Uterus (tissue), 3 donors: ENCODE measurements at regions not wholly inside any gene's neighbourhood (a gene's known extent, or its start where the extent isn't known, plus 50 kb on each side); places are given as distances from the start of the nearest gene placed in this dataset.

ENCODE experiments used
- DNase-seq, 2 donors: peaks; one replicate each; pipeline ENCODE4 v3.0.0-alpha.2; 2019 to 2020
- H3K27ac ChIP-seq, 2 donors: fragments of 200-600 bp; sonication (generic); 1 replicate in 1 of 2; 2 replicates in 1 of 2; pipeline ENCODE4 v1.5.1; 2016 to 2018
- H3K27me3 ChIP-seq, 2 donors: fragments of 200-600 bp; sonication (generic); one replicate each; pipeline ENCODE4 v1.5.1; 2018 to 2019; ENCODE audit warnings: control low read depth in 1 of 2
- H3K36me3 ChIP-seq, 2 donors: fragments of 200-600 bp; sonication (generic); one replicate each; pipeline ENCODE4 v1.5.1; 2019; ENCODE audit warnings: control low read depth in 1 of 2
- H3K4me1 ChIP-seq, 2 donors: fragments of 200-600 bp; sonication (generic); one replicate each; pipeline ENCODE4 v1.5.1; 2018 to 2019; ENCODE audit warnings: control low read depth in 1 of 2
- H3K4me3 ChIP-seq, 2 donors: fragments of 200-600 bp; sonication (generic); 1 replicate in 1 of 2; 2 replicates in 1 of 2; pipeline ENCODE4 v1.5.1; 2018 to 2019; ENCODE audit warnings: mild to moderate bottlenecking in 1 of 2
- H3K9me3 ChIP-seq, 2 donors: fragments of 200-600 bp; sonication (generic); one replicate each; pipeline ENCODE4 v1.5.1; 2019; ENCODE audit warnings: control low read depth in 1 of 2
- CTCF ChIP-seq, 4 experiments: fragments of 200-600 bp in 2 of 4; fragments of 450-650 bp in 2 of 4; sonication (generic) in 2 of 4; IDR thresholded peaks; one replicate each; pipeline ENCODE4 v1.5.1; 2016 to 2019; ENCODE audit warnings: antibody characterized with exemption in 4 of 4, mild to moderate bottlenecking in 2 of 4, moderate library complexity in 1 of 4
- POLR2A ChIP-seq, 2 donors: fragments of 450-650 bp; IDR thresholded peaks; one replicate each; pipeline ENCODE4 v1.6.1; 2016; ENCODE audit warnings: antibody characterized with exemption in 2 of 2, mild to moderate bottlenecking in 1 of 2, moderate library complexity in 1 of 2
- intact Hi-C: fragments of 100-400 bp; cut with DNase I; formaldehyde crosslinking; loops from one replicate; pipeline ENCODE4 v1.15.1; 2023; ENCODE audit warnings: low total_unique reads
- donor health status: DM: yes; HTN: yes; CAD: no.

- Histone ChIP-seq H3K27me3 (no peaks in the 10 kb centered on the region), H3K4me1 (no peaks in the 10 kb centered on the region), H3K4me3 (no peak overlapping the region), H3K9me3 (no peaks in the 10 kb centered on the region), H3K27ac (no peak overlapping the region), H3K36me3 (no peaks in the 10 kb centered on the region)
- intact Hi-C loops = no loop called here
- TF ChIP-seq CTCF (IDR thresholded peaks at IDR 0.05) (no peak), POLR2A (IDR thresholded peaks at IDR 0.05) (no peak)
- no peak for DNase-seq
Observed at GRCh38 chr12:67082221-67082620, 186.9 kb upstream of the CAND1 start.

GRCh38 chr12:67085699-67086098 lies 183.5 kb upstream of the CAND1 start:
- intact Hi-C loops = no loop called here
- DNase-seq = no peak
- TF ChIP-seq POLR2A (IDR thresholded peaks at IDR 0.05) (no peak), CTCF (IDR thresholded peaks at IDR 0.05) (no peak)
- Histone ChIP-seq H3K36me3 (no peaks in the 10 kb centered on the region), H3K9me3 (no peaks in the 10 kb centered on the region), H3K4me3 (no peak overlapping the region), H3K27ac (no peak overlapping the region), H3K4me1 (no peaks in the 10 kb centered on the region), H3K27me3 (no peaks in the 10 kb centered on the region)

- H3K9me3 ChIP-seq = no peaks in the 10 kb centered on the region
- TF ChIP-seq CTCF (IDR thresholded peaks at IDR 0.05) = no peak
- no peak for TF ChIP-seq POLR2A (IDR thresholded peaks at IDR 0.05)
- no peaks in the 10 kb centered on the region for H3K4me1 ChIP-seq
- intact Hi-C loops = no loop called here
- no peak for DNase-seq
- no peak overlapping the region for H3K27ac ChIP-seq
- no peaks in the 10 kb centered on the region for H3K27me3 ChIP-seq
- no peak overlapping the region for H3K4me3 ChIP-seq
- no peaks in the 10 kb centered on the region for H3K36me3 ChIP-seq
Observed at GRCh38 chr12:67086116-67086515, 183.0 kb upstream of the CAND1 start.

- TF ChIP-seq POLR2A (IDR thresholded peaks at IDR 0.05) (no peak), CTCF (IDR thresholded peaks at IDR 0.05) (no peak)
- no peak overlapping the region for H3K4me3 ChIP-seq
- intact Hi-C loops = no loop called here
Observed at GRCh38 chr12:67088401-67089118, 180.6 kb upstream of the CAND1 start.

GRCh38 chr12:67091204-67091603 lies 178.0 kb upstream of the CAND1 start:
- Histone ChIP-seq H3K27ac (no peak overlapping the region), H3K9me3 (no peaks in the 10 kb centered on the region), H3K36me3 (no peaks in the 10 kb centered on the region), H3K27me3 (no peaks in the 10 kb centered on the region), H3K4me1 (no peaks in the 10 kb centered on the region), H3K4me3 (no peak overlapping the region)
- TF ChIP-seq CTCF (IDR thresholded peaks at IDR 0.05) (no peak), POLR2A (IDR thresholded peaks at IDR 0.05) (no peak)
- no peak for DNase-seq
- intact Hi-C loops = no loop called here

More at GRCh38 chr12:67088401-67089118, 180.6 kb upstream of the CAND1 start:
- Histone ChIP-seq H3K4me1 (no peaks in the 10 kb centered on the region), H3K36me3 (no peaks in the 10 kb centered on the region), H3K9me3 (no peaks in the 10 kb centered on the region), H3K27ac (no peak overlapping the region), H3K27me3 (no peaks in the 10 kb centered on the region)
- DNase-seq = no peak
